GM12874 (cell line): ENCODE measurements at regions not wholly inside any gene's neighbourhood (a gene's known extent, or its start where the extent isn't known, plus 50 kb on each side); places are given as distances from the start of the nearest gene placed in this dataset.

Experiments
- CTCF ChIP-seq: IDR thresholded peaks from 2 replicates; pipeline ENCODE4 v1.5.1; 2011; ENCODE audit warnings: low read depth, mild to moderate bottlenecking, control low read depth, low read length, moderate library complexity; ENCODE audit not compliant: insufficient read depth

DNA sequence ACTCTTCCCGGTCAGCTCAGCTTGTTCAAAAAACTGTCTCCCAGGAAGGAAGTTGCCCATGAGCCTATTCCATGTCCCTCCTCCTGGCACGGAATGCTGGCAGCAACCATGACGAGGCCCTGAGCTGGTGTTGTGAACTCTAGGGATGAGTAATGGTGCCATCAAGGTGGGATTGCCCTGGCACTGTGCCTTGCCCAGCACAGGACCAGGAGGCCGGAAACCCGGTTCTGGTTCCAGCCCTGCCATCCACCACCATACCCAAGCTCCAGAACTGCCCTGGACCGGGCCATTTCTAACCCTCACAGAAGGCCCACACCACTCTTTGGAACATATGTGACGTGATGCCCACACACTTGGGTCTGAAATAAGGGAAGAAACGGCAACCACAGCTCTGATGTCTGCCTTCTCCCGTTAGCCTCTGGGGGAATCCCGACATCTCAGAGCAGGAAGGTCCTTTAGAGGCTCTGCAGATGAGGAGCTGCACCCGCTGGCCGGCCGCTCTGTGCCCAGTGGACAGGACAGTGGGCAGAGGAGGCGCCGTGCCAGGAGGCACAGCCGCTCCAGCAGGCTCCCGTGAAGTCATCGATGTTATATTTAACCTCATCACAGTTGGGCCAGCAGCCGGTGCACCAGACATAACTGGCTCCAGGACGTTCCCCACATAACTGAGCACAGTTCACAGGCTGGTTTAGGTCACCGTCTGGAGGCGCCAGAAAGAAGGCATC is 462.1 kb upstream of the ID2 start:
- TF ChIP-seq CTCF: no peak

DNA sequence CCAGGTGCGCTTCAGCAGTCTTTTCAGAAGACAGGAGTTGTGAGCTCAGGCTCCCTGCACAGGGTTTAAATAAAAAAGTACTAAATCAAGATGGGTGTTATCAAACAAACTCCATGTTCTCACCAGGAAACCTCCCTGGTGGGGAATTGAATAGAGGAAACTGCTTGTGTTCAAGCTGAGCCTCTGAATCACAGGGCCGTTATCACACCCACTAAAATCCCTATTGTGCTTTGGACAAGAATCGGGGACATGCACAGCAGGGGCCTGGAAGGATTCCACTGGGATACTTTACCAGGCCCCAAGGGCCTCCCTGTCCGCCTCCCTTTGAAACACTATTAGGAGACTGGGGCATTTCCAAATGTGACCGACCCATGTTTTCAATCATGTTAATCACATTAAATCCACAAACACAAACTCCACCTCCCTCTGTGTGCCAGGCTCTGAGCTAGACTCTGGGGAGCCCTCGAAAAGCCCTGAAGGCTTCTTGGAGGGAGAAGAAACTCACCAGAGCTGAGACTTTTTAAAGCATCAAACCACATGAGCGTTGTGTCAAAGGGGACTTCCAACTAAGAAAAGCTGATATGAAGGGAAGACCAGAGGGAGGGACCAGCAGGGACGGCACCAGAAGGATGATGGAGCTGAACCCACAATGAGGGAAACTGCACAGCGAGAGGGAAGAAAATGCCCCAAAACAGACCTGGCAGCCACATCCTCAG is 458.7 kb upstream of the ID2 start:
- no peak for TF ChIP-seq CTCF

- TF ChIP-seq CTCF: no peak
These were observed 458.0 kb upstream of the ID2 start for GRCh38 chr2:8223695-8224346.

DNA sequence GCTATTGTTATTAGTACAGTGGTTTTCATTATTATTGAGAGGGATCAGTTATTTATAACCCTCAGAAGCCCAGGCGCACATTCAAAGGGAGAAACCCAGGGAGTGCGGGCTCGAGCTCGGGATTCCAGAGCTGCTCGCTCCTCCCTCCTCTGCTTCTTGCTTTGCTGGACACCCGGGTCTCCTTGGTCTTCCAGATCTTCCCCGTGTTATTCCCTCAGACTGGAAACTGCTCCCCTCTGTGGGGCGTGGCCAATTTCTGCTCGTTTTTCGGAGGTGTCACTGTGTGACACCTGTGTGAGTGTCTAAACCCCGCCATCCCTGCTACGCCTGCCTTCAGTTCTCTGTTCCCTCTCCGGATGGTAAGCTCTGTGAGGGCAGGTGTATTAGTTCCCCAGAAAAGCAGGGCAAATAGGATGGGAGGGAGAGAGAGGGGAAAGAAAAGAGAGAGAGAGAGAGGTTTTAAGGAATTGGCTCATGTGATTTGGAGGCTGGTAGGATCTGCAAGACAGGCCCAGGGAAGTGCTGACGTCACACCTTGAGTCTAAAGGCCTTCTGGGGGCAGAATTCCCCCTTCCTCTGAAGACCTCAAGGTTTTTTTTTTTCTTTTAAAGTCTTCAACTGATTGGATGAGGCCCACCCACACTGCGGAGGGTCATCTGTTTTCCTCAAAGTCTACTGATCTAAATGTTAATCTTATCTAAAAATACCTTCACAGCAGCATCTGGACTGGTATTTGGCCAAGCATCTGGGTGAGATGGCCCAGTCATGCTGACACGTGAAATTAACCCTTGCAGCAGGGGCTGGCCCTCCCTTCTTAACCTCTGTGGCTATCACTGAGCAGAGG is 457.3 kb upstream of the ID2 start:
- TF ChIP-seq CTCF: no peak

- no peak for TF ChIP-seq CTCF
These were observed 456.6 kb upstream of the ID2 start for GRCh38 chr2:8225266-8225665.

- no peak for TF ChIP-seq CTCF
These were observed 456.1 kb upstream of the ID2 start for GRCh38 chr2:8225798-8226197.
